GM19238 (cell line): ENCODE measurements at regions not wholly inside any gene's neighbourhood (a gene's known extent, or its start where the extent isn't known, plus 50 kb on each side); places are given as distances from the start of the nearest gene placed in this dataset.

Experiments used
- DNase-seq: peaks from one replicate; pipeline ENCODE4 v3.0.0; 2011; ENCODE audit warnings: low spot score; ENCODE audit not compliant: insufficient read length

GRCh38 chr20:4305091-4305490 is 56.0 kb upstream of the ADRA1D start:
- DNase-seq = no peak

GRCh38 chr20:4304601-4305000 is 55.5 kb upstream of the ADRA1D start:
- no peak for DNase-seq

DNA sequence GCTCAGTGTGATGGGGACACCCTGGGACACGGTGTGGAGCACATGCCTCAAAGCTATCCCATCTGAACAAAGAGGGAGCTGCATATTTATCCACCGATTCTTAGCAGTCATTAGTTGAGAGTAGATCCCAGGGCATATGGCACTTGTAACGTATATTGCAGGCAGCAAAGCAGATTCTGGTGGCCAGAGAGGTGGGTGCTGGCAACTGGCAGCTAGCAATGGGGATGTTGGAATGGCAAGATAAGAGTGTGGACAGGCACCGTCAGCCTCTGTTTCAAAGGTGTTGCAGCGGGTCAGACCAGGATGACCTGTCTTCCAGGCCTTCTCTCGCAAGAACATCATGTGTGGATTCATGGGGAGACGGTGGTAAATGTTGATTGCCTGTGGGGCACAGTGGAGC is 54.0 kb upstream of the ADRA1D start:
- no peak for DNase-seq

DNA sequence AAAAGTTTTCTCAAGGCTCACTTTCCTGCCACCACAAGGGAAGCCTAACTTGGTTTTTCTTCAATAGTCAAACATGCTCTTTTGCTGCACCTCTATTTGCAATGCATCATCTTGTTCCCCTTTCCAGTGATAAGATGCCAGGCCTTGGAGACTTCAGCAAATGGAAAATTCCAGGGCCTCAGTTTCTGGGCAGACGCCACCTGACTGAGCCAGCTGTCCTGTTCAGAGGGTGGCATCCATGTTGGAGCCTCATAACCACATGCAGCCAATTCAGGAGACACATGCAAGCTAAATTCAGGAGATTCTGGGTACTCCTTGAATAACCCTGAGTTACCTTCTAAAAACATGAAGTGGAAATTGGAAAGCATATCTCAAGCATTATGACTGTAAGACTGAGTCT is 51.8 kb upstream of the ADRA1D start:
- no peak for DNase-seq

DNA sequence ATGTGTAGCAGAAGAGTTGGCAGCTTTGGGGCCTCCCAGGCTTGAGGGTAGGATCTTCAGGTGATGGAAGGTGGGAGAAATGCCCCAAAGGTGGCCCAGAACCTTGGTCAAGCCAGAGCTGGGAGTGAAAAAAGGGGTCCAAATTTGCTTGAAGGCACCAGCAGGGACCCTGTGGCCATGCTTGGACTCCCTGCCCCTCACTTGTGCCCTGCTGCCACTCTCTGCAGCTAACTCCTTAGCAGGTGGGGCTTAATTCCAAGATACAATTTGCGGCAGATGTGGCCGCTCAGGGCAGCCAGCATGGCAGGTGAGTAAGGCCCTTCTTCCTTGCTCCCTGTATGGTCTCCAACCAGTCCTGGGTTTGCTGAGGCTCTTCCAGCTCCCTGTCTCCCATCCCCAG is 51.3 kb upstream of the ADRA1D start:
- no peak for DNase-seq

- no peak for DNase-seq
Measured at GRCh38 chr20:4299773-4300172, 50.7 kb upstream of the ADRA1D start.

GRCh38 chr20:4299216-4299615 is 50.1 kb upstream of the ADRA1D start:
- no peak for DNase-seq
